ENCODE measurements at regions not wholly inside any gene's neighbourhood (a gene's known extent, or its start where the extent isn't known, plus 50 kb on each side); places are given as distances from the start of the nearest gene placed in this dataset.

- TF ChIP-seq, protein P1, sequence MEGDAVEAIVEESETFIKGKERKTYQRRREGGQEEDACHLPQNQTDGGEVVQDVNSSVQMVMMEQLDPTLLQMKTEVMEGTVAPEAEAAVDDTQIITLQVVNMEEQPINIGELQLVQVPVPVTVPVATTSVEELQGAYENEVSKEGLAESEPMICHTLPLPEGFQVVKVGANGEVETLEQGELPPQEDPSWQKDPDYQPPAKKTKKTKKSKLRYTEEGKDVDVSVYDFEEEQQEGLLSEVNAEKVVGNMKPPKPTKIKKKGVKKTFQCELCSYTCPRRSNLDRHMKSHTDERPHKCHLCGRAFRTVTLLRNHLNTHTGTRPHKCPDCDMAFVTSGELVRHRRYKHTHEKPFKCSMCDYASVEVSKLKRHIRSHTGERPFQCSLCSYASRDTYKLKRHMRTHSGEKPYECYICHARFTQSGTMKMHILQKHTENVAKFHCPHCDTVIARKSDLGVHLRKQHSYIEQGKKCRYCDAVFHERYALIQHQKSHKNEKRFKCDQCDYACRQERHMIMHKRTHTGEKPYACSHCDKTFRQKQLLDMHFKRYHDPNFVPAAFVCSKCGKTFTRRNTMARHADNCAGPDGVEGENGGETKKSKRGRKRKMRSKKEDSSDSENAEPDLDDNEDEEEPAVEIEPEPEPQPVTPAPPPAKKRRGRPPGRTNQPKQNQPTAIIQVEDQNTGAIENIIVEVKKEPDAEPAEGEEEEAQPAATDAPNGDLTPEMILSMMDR (IDR thresholded peaks at IDR 0.05), result no peak
- no peak for TF ChIP-seq POLR2A (IDR thresholded peaks at IDR 0.05)
Observed at GRCh38 chr1:221573756-221574155, 168.1 kb downstream of the DUSP10 start.

All from thyroid gland (tissue), 4 donors.